Lower lobe of right lung (tissue), 2 donors: ENCODE measurements at regions not wholly inside any gene's neighbourhood (a gene's known extent, or its start where the extent isn't known, plus 50 kb on each side); places are given as distances from the start of the nearest gene placed in this dataset.

ENCODE experiments used
- ATAC-seq, 2 donors: fragments of 200-7000 bp; cut with Tn5 transposase; one replicate each; pipeline ENCODE4 v1.9.1; 2020 to 2022; ENCODE audit warnings: mild to moderate bottlenecking in 2 of 2, moderate library complexity in 2 of 2
- DNase-seq: peaks from one replicate; pipeline ENCODE4 v3.0.0-alpha.2; 2020
- H3K27ac ChIP-seq: fragments of 200-600 bp; one replicate; pipeline ENCODE4 v1.8.0; 2022
- H3K27me3 ChIP-seq: fragments of 200-600 bp; one replicate; pipeline ENCODE4 v1.8.0; 2022; ENCODE audit warnings: low read depth
- H3K36me3 ChIP-seq: fragments of 200-600 bp; one replicate; pipeline ENCODE4 v1.8.0; 2022; ENCODE audit warnings: mild to moderate bottlenecking
- H3K4me1 ChIP-seq: fragments of 200-600 bp; one replicate; pipeline ENCODE4 v1.8.0; 2022
- H3K4me3 ChIP-seq: fragments of 200-600 bp; one replicate; pipeline ENCODE4 v1.8.0; 2022; ENCODE audit warnings: mild to moderate bottlenecking
- H3K9me3 ChIP-seq: fragments of 200-600 bp; one replicate; pipeline ENCODE4 v1.8.0; 2022
- CTCF ChIP-seq: fragments of 200-600 bp; IDR thresholded peaks from one replicate; pipeline ENCODE4 v1.8.0; 2022; ENCODE audit warnings: antibody characterized with exemption, mild to moderate bottlenecking
- intact Hi-C: fragments of 100-400 bp; cut with DNase I; formaldehyde crosslinking; loops from one replicate; pipeline ENCODE4 v1.11.0; 2022
- donor health status: DM: no; HTN: yes; CAD: no; lungs with severe emphysema.

- Histone ChIP-seq H3K9me3 (no peaks in the 10 kb centered on the region), H3K4me1 (no peaks in the 10 kb centered on the region), H3K27ac (no peak overlapping the region), H3K4me3 (no peak overlapping the region), H3K36me3 (no peaks in the 10 kb centered on the region), H3K27me3 (no peaks in the 10 kb centered on the region)
- intact Hi-C loops: no loop called here
- no peak for TF ChIP-seq CTCF
- DNase-seq: no peak
- ATAC-seq: no peak
These were observed 115.6 kb upstream of the ST6GAL2 start for GRCh38 chr2:107001551-107001950.

- no peaks in the 10 kb centered on the region for H3K27me3 ChIP-seq
- intact Hi-C loops: no loop called here
- H3K36me3 ChIP-seq: no peaks in the 10 kb centered on the region
- TF ChIP-seq CTCF: no peak
- H3K9me3 ChIP-seq: no peaks in the 10 kb centered on the region
- no peak for DNase-seq
- no peak overlapping the region for H3K27ac ChIP-seq
- H3K4me1 ChIP-seq: no peaks in the 10 kb centered on the region
- no peak for ATAC-seq
- no peak overlapping the region for H3K4me3 ChIP-seq
These were observed 116.2 kb upstream of the ST6GAL2 start for GRCh38 chr2:107001964-107002696.

GRCh38 chr2:107002735-107003134 is 116.8 kb upstream of the ST6GAL2 start:
- Histone ChIP-seq H3K4me3 (no peak overlapping the region), H3K4me1 (no peaks in the 10 kb centered on the region), H3K36me3 (no peaks in the 10 kb centered on the region), H3K27ac (no peak overlapping the region), H3K27me3 (no peaks in the 10 kb centered on the region), H3K9me3 (no peaks in the 10 kb centered on the region)
- no peak for TF ChIP-seq CTCF
- intact Hi-C loops: no loop called here
- DNase-seq: no peak
- no peak for ATAC-seq

- Histone ChIP-seq H3K36me3 (no peaks in the 10 kb centered on the region), H3K27ac (no peak overlapping the region), H3K4me1 (no peaks in the 10 kb centered on the region), H3K4me3 (no peak overlapping the region), H3K27me3 (no peaks in the 10 kb centered on the region), H3K9me3 (no peaks in the 10 kb centered on the region)
- TF ChIP-seq CTCF: no peak
- intact Hi-C loops: no loop called here
- DNase-seq (no peak), ATAC-seq (no peak)
These were observed 119.9 kb upstream of the ST6GAL2 start for GRCh38 chr2:107005853-107006252.

- DNase-seq (no peak), ATAC-seq (no peak)
- no peaks in the 10 kb centered on the region for H3K9me3 ChIP-seq
- no peaks in the 10 kb centered on the region for H3K36me3 ChIP-seq
- no peak overlapping the region for H3K4me3 ChIP-seq
- H3K4me1 ChIP-seq: no peaks in the 10 kb centered on the region
- no peak overlapping the region for H3K27ac ChIP-seq
- intact Hi-C loops: no loop called here
- no peaks in the 10 kb centered on the region for H3K27me3 ChIP-seq
- TF ChIP-seq CTCF: no peak
These were observed 120.9 kb upstream of the ST6GAL2 start for GRCh38 chr2:107006836-107007235.
